Kidney epithelial cell (primary cell): ENCODE measurements at regions not wholly inside any gene's neighbourhood (a gene's known extent, or its start where the extent isn't known, plus 50 kb on each side); places are given as distances from the start of the nearest gene placed in this dataset.
A peak's percentile ranks its signal among the peaks of the same experiment; 100 is the strongest.

Experiments
- DNase-seq: peaks from one replicate; pipeline ENCODE4 v3.0.0-alpha.2; 2010; ENCODE audit warnings: low read depth
- H3K27me3 ChIP-seq: 2 replicates; pipeline ENCODE4 v1.6.0; 2011; ENCODE audit warnings: low read length; ENCODE audit not compliant: control insufficient read depth, insufficient read depth
- H3K36me3 ChIP-seq: 2 replicates; pipeline ENCODE4 v1.5.1; 2011; ENCODE audit warnings: low read length; ENCODE audit not compliant: control insufficient read depth, insufficient read depth
- H3K4me3 ChIP-seq: 2 replicates; pipeline ENCODE4 v1.5.1; 2011; ENCODE audit warnings: low read depth, mild to moderate bottlenecking, control low read depth, low read length
- TF ChIP-seq, protein P1 (sequence below): IDR thresholded peaks from 2 replicates; pipeline ENCODE4 v1.5.1; 2011; ENCODE audit warnings: mild to moderate bottlenecking, moderate library complexity, low read length, control low read depth, inconsistent platforms; ENCODE audit not compliant: insufficient read depth, poor library complexity, severe bottlenecking

GRCh38 chr5:90307322-90307721, 102.2 kb downstream of the CETN3 start:
- Histone ChIP-seq H3K36me3 (no peaks in the 10 kb centered on the region), H3K27me3 (no peaks in the 10 kb centered on the region), H3K4me3 (no peak overlapping the region)
- DNase-seq = no peak
- TF ChIP-seq, protein P1, sequence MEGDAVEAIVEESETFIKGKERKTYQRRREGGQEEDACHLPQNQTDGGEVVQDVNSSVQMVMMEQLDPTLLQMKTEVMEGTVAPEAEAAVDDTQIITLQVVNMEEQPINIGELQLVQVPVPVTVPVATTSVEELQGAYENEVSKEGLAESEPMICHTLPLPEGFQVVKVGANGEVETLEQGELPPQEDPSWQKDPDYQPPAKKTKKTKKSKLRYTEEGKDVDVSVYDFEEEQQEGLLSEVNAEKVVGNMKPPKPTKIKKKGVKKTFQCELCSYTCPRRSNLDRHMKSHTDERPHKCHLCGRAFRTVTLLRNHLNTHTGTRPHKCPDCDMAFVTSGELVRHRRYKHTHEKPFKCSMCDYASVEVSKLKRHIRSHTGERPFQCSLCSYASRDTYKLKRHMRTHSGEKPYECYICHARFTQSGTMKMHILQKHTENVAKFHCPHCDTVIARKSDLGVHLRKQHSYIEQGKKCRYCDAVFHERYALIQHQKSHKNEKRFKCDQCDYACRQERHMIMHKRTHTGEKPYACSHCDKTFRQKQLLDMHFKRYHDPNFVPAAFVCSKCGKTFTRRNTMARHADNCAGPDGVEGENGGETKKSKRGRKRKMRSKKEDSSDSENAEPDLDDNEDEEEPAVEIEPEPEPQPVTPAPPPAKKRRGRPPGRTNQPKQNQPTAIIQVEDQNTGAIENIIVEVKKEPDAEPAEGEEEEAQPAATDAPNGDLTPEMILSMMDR = no peak

DNA sequence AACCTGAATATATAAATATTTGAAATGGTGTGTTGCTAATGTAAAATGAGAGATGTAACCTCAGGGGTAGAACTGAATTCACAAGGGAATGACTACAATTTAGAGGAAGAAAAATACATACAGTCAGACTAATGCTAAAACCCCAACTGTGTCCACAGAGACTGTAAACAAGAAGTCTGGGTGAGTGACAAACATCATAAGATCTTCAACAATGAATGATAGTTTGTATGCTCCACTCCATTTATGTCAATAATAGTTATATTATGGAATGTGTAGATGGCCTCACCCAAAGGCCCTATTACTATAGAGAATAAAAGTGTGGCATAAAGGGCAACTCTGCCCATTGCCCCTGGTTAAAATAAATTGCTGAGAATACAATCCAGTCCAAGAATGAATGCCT, 102.9 kb downstream of the CETN3 start:
- no peak for DNase-seq
- TF ChIP-seq, protein P1 = no peak
- no peaks in the 10 kb centered on the region for H3K36me3 ChIP-seq
- H3K4me3 ChIP-seq = no peak overlapping the region
- no peaks in the 10 kb centered on the region for H3K27me3 ChIP-seq

- no peak overlapping the region for H3K4me3 ChIP-seq
- H3K27me3 ChIP-seq = no peaks in the 10 kb centered on the region
- DNase-seq = no peak
- no peaks in the 10 kb centered on the region for H3K36me3 ChIP-seq
- TF ChIP-seq, protein P1 = no peak
These were observed 104.4 kb downstream of the CETN3 start for GRCh38 chr5:90305041-90305720.

DNA sequence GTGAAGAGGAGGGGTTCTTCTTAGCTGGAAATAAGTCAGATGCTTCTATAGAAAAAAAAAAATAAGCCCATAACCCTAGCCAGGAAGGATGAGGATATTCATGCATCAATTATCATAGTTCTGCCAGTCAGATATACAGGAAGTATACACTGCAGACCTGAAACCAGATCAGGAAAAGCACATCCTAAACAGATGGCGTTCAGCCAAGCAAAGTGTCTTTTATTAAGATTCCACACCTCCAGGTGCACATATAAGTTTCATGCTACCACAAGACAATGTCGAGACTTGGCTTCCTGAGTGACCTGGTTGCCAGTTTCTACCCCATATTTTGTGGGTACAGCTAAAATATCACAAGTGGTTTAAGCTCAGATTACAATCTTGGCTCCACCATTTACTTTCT, 108.3 kb downstream of the CETN3 start:
- Histone ChIP-seq H3K27me3 (no peaks in the 10 kb centered on the region), H3K36me3 (no peaks in the 10 kb centered on the region), H3K4me3 (no peak overlapping the region)
- DNase-seq = no peak
- TF ChIP-seq, protein P1 = no peak

GRCh38 chr5:90297045-90297764, 112.4 kb downstream of the CETN3 start:
- Histone ChIP-seq H3K4me3 (no peak overlapping the region), H3K27me3 (no peaks in the 10 kb centered on the region), H3K36me3 (no peaks in the 10 kb centered on the region)
- no peak for DNase-seq
- TF ChIP-seq, protein P1 = no peak

- no peak for DNase-seq
- TF ChIP-seq, protein P1 = peak; percentile 15
- no peak overlapping the region for H3K4me3 ChIP-seq
These were observed 115.0 kb downstream of the CETN3 start for GRCh38 chr5:90294604-90295003.

More at GRCh38 chr5:90294604-90295003, 115.0 kb downstream of the CETN3 start:
- no peaks in the 10 kb centered on the region for H3K27me3 ChIP-seq
- no peaks in the 10 kb centered on the region for H3K36me3 ChIP-seq
